ENCODE measurements at regions not wholly inside any gene's neighbourhood (a gene's known extent, or its start where the extent isn't known, plus 50 kb on each side); places are given as distances from the start of the nearest gene placed in this dataset.

- 27 to 39% (median 31%) methylated on average over 2 of the region's 2 CpGs for WGBS, 4 donors
- Histone ChIP-seq H3K4me3 (no peak overlapping the region), H3K27me3 (no peaks in the 10 kb centered on the region), H3K9me3 (replicated peaks in 1 of 3) (no peaks in the 10 kb centered on the region), H3K27ac (no peak overlapping the region), H3K36me3 (replicated peaks in 1 of 2) (no peaks in the 10 kb centered on the region), H3K4me1 (replicated peaks in 1 of 2) (no peaks in the 10 kb centered on the region)
- DNase-seq: no peak
- intact Hi-C loops (cut with DNase I): no loop called here
- TF ChIP-seq POLR2A (IDR thresholded peaks at IDR 0.05): no peak
- no peak for TF ChIP-seq CTCF (IDR thresholded peaks at IDR 0.05)
Observed at GRCh38 chr13:106129993-106130392, 405.5 kb downstream of the EFNB2 start.

DNA sequence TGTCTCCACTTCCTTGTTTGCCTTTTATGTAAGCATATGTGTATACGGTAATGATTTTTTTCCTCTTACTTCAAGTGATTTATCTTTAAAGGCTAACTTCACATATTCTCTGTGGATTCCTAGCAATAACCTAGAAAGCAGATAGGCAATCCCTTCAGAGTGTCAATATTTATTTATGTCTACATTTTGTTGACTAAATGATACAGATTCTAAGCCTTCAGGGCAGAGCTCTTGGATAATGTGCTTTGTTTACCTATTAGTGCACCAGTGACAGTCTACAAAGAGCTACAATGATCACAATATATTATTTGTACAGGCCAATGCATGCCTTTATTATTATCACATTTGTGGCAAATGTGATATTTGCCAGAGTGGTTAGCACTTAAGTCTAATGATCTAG lies 406.2 kb downstream of the EFNB2 start:
- Histone ChIP-seq H3K36me3 (replicated peaks in 1 of 2) (no peaks in the 10 kb centered on the region), H3K4me1 (replicated peaks in 1 of 2) (no peaks in the 10 kb centered on the region), H3K27me3 (no peaks in the 10 kb centered on the region), H3K9me3 (replicated peaks in 1 of 3) (no peaks in the 10 kb centered on the region), H3K27ac (no peak overlapping the region), H3K4me3 (no peak overlapping the region)
- DNase-seq: no peak
- WGBS, 4 donors: 68 to 91% (median 75%) methylated on average over 1 of the region's 1 CpG
- intact Hi-C loops (cut with DNase I): no loop called here
- TF ChIP-seq CTCF (IDR thresholded peaks at IDR 0.05): no peak
- TF ChIP-seq POLR2A (IDR thresholded peaks at IDR 0.05): no peak

- no peaks in the 10 kb centered on the region for H3K27me3 ChIP-seq
- no peaks in the 10 kb centered on the region for H3K36me3 ChIP-seq (replicated peaks in 1 of 2)
- no peak for TF ChIP-seq POLR2A (IDR thresholded peaks at IDR 0.05)
- no peak for TF ChIP-seq CTCF (IDR thresholded peaks at IDR 0.05)
- H3K4me1 ChIP-seq (replicated peaks in 1 of 2): no peaks in the 10 kb centered on the region
- no peak overlapping the region for H3K4me3 ChIP-seq
- 70 to 87% (median 80%) methylated on average over 4 of the region's 4 CpGs for WGBS, 4 donors
- no peak for DNase-seq
- intact Hi-C loops (cut with DNase I): no loop called here
- no peak overlapping the region for H3K27ac ChIP-seq
- no peaks in the 10 kb centered on the region for H3K9me3 ChIP-seq (replicated peaks in 1 of 3)
Observed at GRCh38 chr13:106122234-106122633, 413.2 kb downstream of the EFNB2 start.

DNA sequence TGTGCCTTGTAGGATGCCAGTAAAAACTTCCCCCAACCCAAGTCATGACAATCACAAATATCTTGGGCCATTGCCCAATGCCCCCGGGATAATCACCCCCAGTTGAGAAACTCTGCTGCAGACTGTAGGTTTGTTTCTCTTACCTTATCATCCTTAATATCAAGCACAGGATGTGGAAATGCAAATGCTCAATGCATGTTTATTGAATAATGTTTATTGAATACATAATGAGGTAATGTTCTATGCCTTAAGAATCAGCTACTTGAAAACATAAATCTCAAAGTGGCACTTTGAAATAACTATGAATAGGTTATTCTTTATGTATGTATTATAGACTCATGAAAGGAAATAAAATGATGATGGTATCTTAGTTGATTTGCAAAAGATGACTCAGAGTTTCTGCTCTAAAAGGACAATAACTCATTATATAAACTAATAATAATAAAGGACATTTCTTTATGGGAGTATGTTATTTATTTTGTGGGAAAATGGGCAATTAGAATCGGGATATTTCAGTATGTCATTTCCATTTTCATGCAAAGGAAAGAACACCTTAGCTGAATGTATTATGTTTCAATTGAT lies 414.2 kb downstream of the EFNB2 start:
- Histone ChIP-seq H3K4me3 (no peak overlapping the region), H3K36me3 (replicated peaks in 1 of 2) (no peaks in the 10 kb centered on the region), H3K27me3 (no peaks in the 10 kb centered on the region), H3K9me3 (replicated peaks in 1 of 3) (no peaks in the 10 kb centered on the region), H3K4me1 (replicated peaks in 1 of 2) (no peaks in the 10 kb centered on the region), H3K27ac (no peak overlapping the region)
- TF ChIP-seq POLR2A (IDR thresholded peaks at IDR 0.05) (no peak), CTCF (IDR thresholded peaks at IDR 0.05) (no peak)
- intact Hi-C loops (cut with DNase I): no loop called here
- WGBS, 4 donors: 55 to 77% (median 67%) methylated on average over 2 of the region's 2 CpGs
- no peak for DNase-seq
